Suprapubic skin (tissue), 3 donors: ENCODE measurements at regions not wholly inside any gene's neighbourhood (a gene's known extent, or its start where the extent isn't known, plus 50 kb on each side); places are given as distances from the start of the nearest gene placed in this dataset.

ENCODE experiments used
- CTCF ChIP-seq, 2 donors: fragments of 200-600 bp in 1 of 2; fragments of 450-650 bp in 1 of 2; sonication (generic) in 1 of 2; IDR thresholded peaks; one replicate each; pipeline ENCODE4 v1.5.1; 2016 to 2019; ENCODE audit warnings: antibody characterized with exemption in 2 of 2, mild to moderate bottlenecking in 1 of 2, moderate library complexity in 1 of 2
- POLR2A ChIP-seq, 2 donors: fragments of 450-650 bp; IDR thresholded peaks; one replicate each; pipeline ENCODE4 v1.6.1; 2017; ENCODE audit warnings: antibody characterized with exemption in 2 of 2, mild to moderate bottlenecking in 2 of 2, moderate library complexity in 2 of 2

- TF ChIP-seq CTCF (IDR thresholded peaks at IDR 0.05), result no peak
- TF ChIP-seq POLR2A (IDR thresholded peaks at IDR 0.05), result no peak
Observed at GRCh38 chr13:109312399-109312798, 474.0 kb downstream of the IRS2 start.
